ENCODE measurements at regions not wholly inside any gene's neighbourhood (a gene's known extent, or its start where the extent isn't known, plus 50 kb on each side); places are given as distances from the start of the nearest gene placed in this dataset.

GRCh38 chr2:449246-450067, 161.6 kb upstream of the ALKAL2 start:
- H3K4me2 ChIP-seq (ENCODE audit: control insufficient read depth, insufficient read depth) = no peak overlapping the region
- intact Hi-C loops (cut with micrococcal nuclease; ENCODE audit: unreplicated experiment) = no loop called here
- H3K27me3 ChIP-seq (replicated peaks in 1 of 2; ENCODE audit: control insufficient read depth in 2 of 2, insufficient read depth in 2 of 2, low read length in 1 of 2) = no peaks in the 10 kb centered on the region; a peak in 1 of 4 replicates
- H2AFZ ChIP-seq (ENCODE audit: control insufficient read depth, low read depth, low read length) = no peak overlapping the region
- no peak overlapping the region for H3K4me3 ChIP-seq
- ChIA-PET SMC1A (ENCODE audit: uncharacterized antibody, unreplicated experiment) (no interaction called here), POLR2A (interaction anchor here (0.6 kb wide), 1 partner anchor 721 kb away, joined by 3 read pairs; no protein-coding TSS in a partner anchor), CTCF (no interaction called here), RAD21 (ENCODE audit: unreplicated experiment) (no interaction called here)
- no peaks in the 10 kb centered on the region for H3K9me3 ChIP-seq (replicated peaks; ENCODE audit: control insufficient read depth, insufficient read depth, low read length)
- DNase-seq (ENCODE audit: low read depth, low spot score) (no peak), ATAC-seq (no peak), FAIRE-seq (no peak)
- TF ChIP-seq, protein P1, sequence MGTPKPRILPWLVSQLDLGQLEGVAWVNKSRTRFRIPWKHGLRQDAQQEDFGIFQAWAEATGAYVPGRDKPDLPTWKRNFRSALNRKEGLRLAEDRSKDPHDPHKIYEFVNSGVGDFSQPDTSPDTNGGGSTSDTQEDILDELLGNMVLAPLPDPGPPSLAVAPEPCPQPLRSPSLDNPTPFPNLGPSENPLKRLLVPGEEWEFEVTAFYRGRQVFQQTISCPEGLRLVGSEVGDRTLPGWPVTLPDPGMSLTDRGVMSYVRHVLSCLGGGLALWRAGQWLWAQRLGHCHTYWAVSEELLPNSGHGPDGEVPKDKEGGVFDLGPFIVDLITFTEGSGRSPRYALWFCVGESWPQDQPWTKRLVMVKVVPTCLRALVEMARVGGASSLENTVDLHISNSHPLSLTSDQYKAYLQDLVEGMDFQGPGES (IDR thresholded peaks at IDR 0.05) = no peak
- TF ChIP-seq CBX5 (IDR thresholded peaks at IDR 0.05; ENCODE audit: low read depth) = no peak
- TF ChIP-seq STAT3 (IDR thresholded peaks at IDR 0.05; ENCODE audit: low read depth, low read length) = no peak
- no peak for TF ChIP-seq CHD1 (IDR thresholded peaks at IDR 0.05; ENCODE audit: low read depth, low read length)
- no peak for TF ChIP-seq NR2F1 (conservative IDR thresholded peaks at IDR 0.05)
- no peak for TF ChIP-seq ATF2 (IDR thresholded peaks at IDR 0.05; ENCODE audit: low read length)
- TF ChIP-seq RAD51 (IDR thresholded peaks at IDR 0.05) = no peak
- TF ChIP-seq RFX5 (IDR thresholded peaks at IDR 0.05; ENCODE audit: low read depth, low read length) = no peak
- TF ChIP-seq CEBPZ (IDR thresholded peaks at IDR 0.05; ENCODE audit: low read depth, low read length) = no peak
- no peak for TF ChIP-seq NFXL1 (IDR thresholded peaks at IDR 0.05; ENCODE audit: borderline replicate concordance)
- no TSS peak for BruUV-seq (replicated peaks)
- no peak overlapping the region for H3K9ac ChIP-seq (ENCODE audit: control insufficient read depth, insufficient read depth, low read length)
- no peaks in the 10 kb centered on the region for H3K4me1 ChIP-seq (ENCODE audit: control insufficient read depth, insufficient read depth, low read length)
- no peaks in the 10 kb centered on the region for H4K20me1 ChIP-seq (ENCODE audit: control insufficient read depth, insufficient read depth)
- H3K27ac ChIP-seq (ENCODE audit: control insufficient read depth, insufficient read depth) = no peak overlapping the region
- H3K36me3 ChIP-seq (ENCODE audit: control insufficient read depth in 2 of 2, insufficient read depth in 2 of 2, low read length in 1 of 2) = no peaks in the 10 kb centered on the region
- no peaks in the 10 kb centered on the region for H3K79me2 ChIP-seq (ENCODE audit: control insufficient read depth, insufficient read depth, low read length)
- in situ Hi-C loops (cut with MboI) = no loop called here
- WGBS (ENCODE audit: insufficient coverage, insufficient replicate concordance, low lambda C conversion rate, missing lambda C conversion rate) = 56% methylated on average over 6 of the region's 6 CpGs

Measured in GM12878 (cell line).